Left lung (tissue), 4 donors: ENCODE measurements at regions not wholly inside any gene's neighbourhood (a gene's known extent, or its start where the extent isn't known, plus 50 kb on each side); places are given as distances from the start of the nearest gene placed in this dataset.

Experiments
- ATAC-seq: fragments of 200-7000 bp; cut with Tn5 transposase; one replicate; pipeline ENCODE4 v1.9.1; 2020; ENCODE audit warnings: moderate library complexity
- DNase-seq, 4 donors: peaks; one replicate each; pipeline ENCODE4 v3.0.0-alpha.2; 2013 to 2020
- H3K27ac ChIP-seq, 2 donors: fragments of 200-600 bp; sonication (generic) in 1 of 2; one replicate each; pipeline versions ENCODE4 v1.5.0 to v1.8.0; 2020 to 2021
- H3K27me3 ChIP-seq, 2 donors: fragments of 200-600 bp; sonication (generic) in 1 of 2; one replicate each; pipeline versions ENCODE4 v1.5.0 to v1.8.0; 2020 to 2021
- H3K36me3 ChIP-seq, 2 donors: fragments of 200-600 bp; sonication (generic) in 1 of 2; one replicate each; pipeline versions ENCODE4 v1.5.0 to v1.8.0; 2020 to 2021
- H3K4me1 ChIP-seq, 2 donors: fragments of 200-600 bp; one replicate each; pipeline ENCODE4 v1.8.0; 2021
- H3K4me3 ChIP-seq, 2 donors: fragments of 200-600 bp; sonication (generic) in 1 of 2; one replicate each; pipeline versions ENCODE4 v1.5.0 to v1.8.0; 2020 to 2021; ENCODE audit warnings: mild to moderate bottlenecking in 1 of 2
- H3K9me3 ChIP-seq, 2 donors: fragments of 200-600 bp; sonication (generic) in 1 of 2; one replicate each; pipeline versions ENCODE4 v1.5.0 to v1.8.0; 2020 to 2021
- intact Hi-C, 2 donors: fragments of 100-400 bp; cut with DNase I; formaldehyde crosslinking; loops; one replicate each; pipeline versions ENCODE4 v1.11.2 to v1.14.2; 2022
- TF ChIP-seq, protein P1 (sequence below), 2 donors: fragments of 200-600 bp; sonication (generic) in 1 of 2; IDR thresholded peaks; one replicate each; pipeline versions ENCODE4 v1.5.0 to v1.8.0; 2021; ENCODE audit warnings: antibody characterized with exemption in 2 of 2
- donor health status: DM: no; HTN: yes; CAD: no.
- donor health status: DM: no; HTN: no; CAD: no.

DNA sequence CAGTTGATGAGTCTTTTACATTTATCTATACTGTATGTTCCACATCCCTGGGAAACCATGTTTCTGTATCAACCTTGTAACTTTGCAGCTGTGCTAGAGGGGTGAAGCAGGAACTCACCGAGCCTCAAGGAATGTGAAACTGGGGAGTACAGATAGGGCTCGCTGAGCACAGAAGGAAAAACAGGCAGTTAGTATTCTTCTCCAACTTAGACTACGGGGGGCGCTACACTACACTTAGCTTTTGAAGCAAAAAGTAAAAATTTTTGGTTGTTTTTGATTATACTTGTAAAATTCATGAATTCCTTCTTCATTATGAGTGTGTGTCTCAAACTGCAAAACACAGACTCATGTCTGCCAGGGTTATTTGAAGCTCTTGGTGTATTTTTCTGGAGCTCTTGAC lies 132.7 kb upstream of the RGMA start:
- H3K27ac ChIP-seq, result no peak overlapping the region

DNA sequence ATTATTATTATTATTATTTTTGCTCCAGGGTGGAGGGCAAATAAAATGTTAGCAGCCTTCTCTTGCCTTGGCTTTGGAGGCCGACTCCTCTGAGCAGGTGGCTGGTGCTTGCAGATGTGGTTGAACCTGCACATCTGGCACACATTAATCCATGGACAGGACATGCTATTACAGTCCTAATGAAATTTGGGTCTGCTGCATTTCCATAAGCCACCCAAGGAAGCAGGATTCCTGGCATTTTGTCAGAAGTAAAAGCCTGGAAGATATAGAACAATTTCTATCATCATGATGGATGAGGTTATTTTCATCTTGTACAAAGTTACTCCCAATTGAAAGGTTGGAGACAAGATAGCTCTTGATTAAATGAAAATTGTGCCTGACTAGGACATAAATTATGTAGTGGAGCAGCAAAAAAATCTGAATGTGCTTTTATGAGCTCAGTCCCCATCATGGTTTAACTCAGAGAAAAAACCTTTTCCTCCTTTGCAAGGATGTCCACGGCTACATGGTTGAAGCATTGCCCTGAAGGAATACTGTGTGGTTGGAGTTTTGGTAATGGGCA lies 130.9 kb upstream of the RGMA start:
- Histone ChIP-seq H3K27me3 (no peaks in the 10 kb centered on the region), H3K9me3 (no peaks in the 10 kb centered on the region), H3K4me3 (no peak overlapping the region), H3K36me3 (no peaks in the 10 kb centered on the region), H3K27ac (no peak overlapping the region), H3K4me1 (no peaks in the 10 kb centered on the region)
- intact Hi-C loops, result no loop called here
- ATAC-seq (no peak), DNase-seq (no peak)
- TF ChIP-seq, protein P1, sequence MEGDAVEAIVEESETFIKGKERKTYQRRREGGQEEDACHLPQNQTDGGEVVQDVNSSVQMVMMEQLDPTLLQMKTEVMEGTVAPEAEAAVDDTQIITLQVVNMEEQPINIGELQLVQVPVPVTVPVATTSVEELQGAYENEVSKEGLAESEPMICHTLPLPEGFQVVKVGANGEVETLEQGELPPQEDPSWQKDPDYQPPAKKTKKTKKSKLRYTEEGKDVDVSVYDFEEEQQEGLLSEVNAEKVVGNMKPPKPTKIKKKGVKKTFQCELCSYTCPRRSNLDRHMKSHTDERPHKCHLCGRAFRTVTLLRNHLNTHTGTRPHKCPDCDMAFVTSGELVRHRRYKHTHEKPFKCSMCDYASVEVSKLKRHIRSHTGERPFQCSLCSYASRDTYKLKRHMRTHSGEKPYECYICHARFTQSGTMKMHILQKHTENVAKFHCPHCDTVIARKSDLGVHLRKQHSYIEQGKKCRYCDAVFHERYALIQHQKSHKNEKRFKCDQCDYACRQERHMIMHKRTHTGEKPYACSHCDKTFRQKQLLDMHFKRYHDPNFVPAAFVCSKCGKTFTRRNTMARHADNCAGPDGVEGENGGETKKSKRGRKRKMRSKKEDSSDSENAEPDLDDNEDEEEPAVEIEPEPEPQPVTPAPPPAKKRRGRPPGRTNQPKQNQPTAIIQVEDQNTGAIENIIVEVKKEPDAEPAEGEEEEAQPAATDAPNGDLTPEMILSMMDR (IDR thresholded peaks at IDR 0.05), result no peak

More for the DNA sequence above, 132.7 kb upstream of the RGMA start:
- Histone ChIP-seq H3K4me1 (peaks cover 0 to 9% of the 10 kb centered on the region in 2 donors), H3K9me3 (no peaks in the 10 kb centered on the region), H3K27me3 (no peaks in the 10 kb centered on the region), H3K36me3 (no peaks in the 10 kb centered on the region), H3K4me3 (no peak overlapping the region)
- DNase-seq (no peak), ATAC-seq (no peak)
- TF ChIP-seq, protein P1 (IDR thresholded peaks at IDR 0.05), result no peak
- intact Hi-C loops, result no loop called here

DNA sequence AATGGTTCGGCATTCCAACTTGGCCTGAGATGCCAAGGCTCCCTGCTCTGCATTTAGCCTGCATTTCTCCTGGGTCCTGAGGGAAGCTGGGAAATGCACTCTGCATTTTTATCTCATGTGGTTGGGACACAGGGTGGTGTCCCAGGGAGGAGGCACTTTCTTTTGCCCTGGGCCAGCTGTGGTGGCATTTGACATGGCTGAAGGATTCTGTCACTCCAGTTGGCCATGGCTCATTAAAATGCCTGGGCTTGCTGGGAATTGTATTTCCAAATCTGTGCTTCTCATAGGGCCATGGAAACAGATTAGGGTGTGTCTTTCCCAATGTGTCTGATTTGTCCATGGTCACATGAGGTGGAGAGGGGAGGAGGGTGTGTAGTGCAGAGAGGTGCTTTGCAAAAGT lies 128.3 kb upstream of the RGMA start:
- no peaks in the 10 kb centered on the region for H3K4me1 ChIP-seq
- no peaks in the 10 kb centered on the region for H3K27me3 ChIP-seq
- TF ChIP-seq, protein P1 (IDR thresholded peaks at IDR 0.05), result no peak
- DNase-seq, result no peak
- H3K36me3 ChIP-seq, result no peaks in the 10 kb centered on the region
- no peak overlapping the region for H3K27ac ChIP-seq
- H3K9me3 ChIP-seq, result no peaks in the 10 kb centered on the region
- ATAC-seq, result no peak
- no peak overlapping the region for H3K4me3 ChIP-seq
- intact Hi-C loops, result no loop called here

DNA sequence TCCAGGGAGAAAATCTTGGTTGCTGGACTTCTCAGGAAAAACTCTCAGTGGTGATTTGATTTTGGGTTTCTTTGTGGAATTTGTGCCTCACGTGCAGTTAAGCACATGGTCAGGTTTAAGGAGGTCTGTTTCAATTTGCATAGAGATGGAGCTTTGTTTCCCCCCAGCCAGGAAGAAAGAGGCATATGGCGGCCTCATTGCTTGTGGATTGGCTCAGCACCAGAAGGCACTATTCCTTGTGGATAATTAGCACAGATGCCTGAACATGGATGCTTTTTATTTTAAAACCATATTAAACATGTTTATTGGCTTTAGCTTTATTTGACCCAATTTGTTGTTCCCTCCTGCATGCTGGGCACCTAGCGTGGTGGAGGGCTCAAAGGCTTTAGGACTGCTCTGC lies 125.1 kb upstream of the RGMA start:
- TF ChIP-seq, protein P1 (IDR thresholded peaks at IDR 0.05), result no peak
- ATAC-seq (no peak), DNase-seq (no peak)
- no peaks in the 10 kb centered on the region for H3K9me3 ChIP-seq
- H3K4me1 ChIP-seq, result no peaks in the 10 kb centered on the region
- no peaks in the 10 kb centered on the region for H3K36me3 ChIP-seq
- no peak overlapping the region for H3K4me3 ChIP-seq
- H3K27ac ChIP-seq, result no peak overlapping the region
- intact Hi-C loops, result no loop called here
- H3K27me3 ChIP-seq, result no peaks in the 10 kb centered on the region

DNA sequence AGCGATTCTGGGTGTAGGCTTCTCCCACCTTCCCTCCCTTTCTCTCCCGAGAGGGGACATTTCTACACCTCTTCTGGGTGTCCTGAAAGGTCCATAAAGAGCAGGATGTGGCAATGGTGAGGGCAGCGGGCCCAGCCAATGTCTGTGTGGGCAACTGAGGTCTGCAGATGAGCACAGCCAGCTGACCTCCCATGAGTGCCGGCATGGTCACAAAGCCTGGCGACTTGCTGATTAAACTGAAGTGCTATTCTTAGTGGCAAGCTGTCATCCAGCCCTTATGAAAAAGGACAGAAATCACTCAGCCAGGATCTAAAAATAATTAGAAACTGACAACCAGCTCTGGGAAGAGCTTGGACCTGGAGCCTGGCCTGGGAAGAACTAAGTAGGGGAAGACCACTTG lies 124.3 kb upstream of the RGMA start:
- ATAC-seq, result no peak
- Histone ChIP-seq H3K27ac (no peak overlapping the region), H3K27me3 (no peaks in the 10 kb centered on the region), H3K4me3 (no peak overlapping the region), H3K36me3 (no peaks in the 10 kb centered on the region), H3K9me3 (no peaks in the 10 kb centered on the region), H3K4me1 (no peaks in the 10 kb centered on the region)
- intact Hi-C loops, result no loop called here
- no peak for DNase-seq
- TF ChIP-seq, protein P1 (IDR thresholded peaks at IDR 0.05), result no peak
